Peyer's patch (tissue), 4 donors: ENCODE measurements at regions not wholly inside any gene's neighbourhood (a gene's known extent, or its start where the extent isn't known, plus 50 kb on each side); places are given as distances from the start of the nearest gene placed in this dataset.

Source experiments
- DNase-seq, 3 donors: peaks; one replicate each; pipeline ENCODE4 v3.0.0-alpha.2; 2017 to 2019
- H3K27ac ChIP-seq, 4 donors: fragments of 200-600 bp; sonication (generic); one replicate each; pipeline ENCODE4 v1.5.1; 2016 to 2019
- H3K27me3 ChIP-seq, 2 donors: fragments of 200-600 bp; sonication (generic); one replicate each; pipeline ENCODE4 v1.5.1; 2019
- H3K36me3 ChIP-seq, 3 donors: fragments of 200-600 bp; sonication (generic); one replicate each; pipeline ENCODE4 v1.5.1; 2016 to 2019
- H3K4me1 ChIP-seq, 4 donors: fragments of 200-600 bp; sonication (generic); one replicate each; pipeline ENCODE4 v1.5.1; 2016 to 2019
- H3K4me3 ChIP-seq, 4 donors: fragments of 200-600 bp; sonication (generic); 1 replicate in 3 of 4; 2 replicates in 1 of 4; pipeline ENCODE4 v1.5.1; 2016 to 2019; ENCODE audit warnings: mild to moderate bottlenecking in 1 of 4
- H3K9me3 ChIP-seq, 4 donors: fragments of 200-600 bp; sonication (generic); one replicate each; pipeline ENCODE4 v1.5.1; 2016 to 2019; ENCODE audit warnings: mild to moderate bottlenecking in 1 of 4
- POLR2A ChIP-seq, 2 donors: fragments of 450-650 bp; IDR thresholded peaks; one replicate each; pipeline ENCODE4 v1.5.1; 2017; ENCODE audit warnings: antibody characterized with exemption in 2 of 2, mild to moderate bottlenecking in 2 of 2, moderate library complexity in 2 of 2
- TF ChIP-seq, protein P1 (sequence below), 6 experiments: fragments of 450-650 bp in 4 of 6; fragments of 200-600 bp in 2 of 6; sonication (generic) in 1 of 6; IDR thresholded peaks; one replicate each; pipeline ENCODE4 v1.5.1; 2017 to 2019; ENCODE audit warnings: antibody characterized with exemption in 6 of 6, mild to moderate bottlenecking in 3 of 6, moderate library complexity in 1 of 6

DNA sequence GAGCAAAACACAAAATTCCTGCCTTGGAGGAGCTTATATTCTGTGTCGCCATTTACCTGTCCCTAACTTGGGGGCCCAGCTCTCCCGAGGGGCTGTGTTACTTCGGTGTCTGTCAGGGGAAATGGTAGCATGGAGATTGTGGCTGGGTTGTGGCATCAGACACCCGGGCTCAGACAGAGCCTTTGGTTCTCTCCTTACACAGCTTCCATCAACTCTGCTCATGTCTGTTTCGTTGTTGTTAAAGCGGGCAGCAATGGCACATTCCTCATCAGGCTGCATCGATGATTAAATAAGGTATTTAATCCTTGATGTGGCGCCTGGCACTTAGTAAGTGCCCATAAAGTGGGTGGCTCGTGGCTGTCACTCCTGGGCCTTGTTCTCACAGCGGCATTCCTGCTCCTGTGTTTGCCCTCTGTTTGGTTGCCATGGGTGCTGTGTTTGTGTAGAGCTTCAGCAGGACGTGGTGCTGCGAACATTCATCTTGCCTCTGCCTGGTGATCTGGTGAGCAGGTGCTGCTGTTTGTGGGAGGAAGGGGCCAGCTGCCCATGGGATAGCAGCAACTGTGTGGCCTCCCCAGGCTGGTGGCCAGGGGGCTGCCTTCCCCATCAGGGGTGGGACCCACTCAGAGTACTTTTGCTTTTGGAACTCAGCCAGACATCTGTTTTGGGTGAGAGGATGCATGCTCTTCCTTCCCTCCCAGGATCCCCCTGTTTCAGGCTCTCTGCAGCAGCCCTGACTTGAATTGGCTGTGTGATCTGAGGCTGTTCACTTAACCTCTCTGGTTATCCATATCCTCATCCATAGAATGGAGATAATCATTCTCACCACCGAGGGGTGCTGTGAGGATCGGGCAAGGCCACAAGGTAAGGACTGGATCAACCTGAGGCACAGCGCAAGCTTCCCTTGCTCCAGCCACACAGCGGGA, 207.2 kb upstream of the SVIL start:
- peak overlapping the region in 1 of 4 donors; percentile 5 for H3K4me3 ChIP-seq
- H3K27ac ChIP-seq: peak overlapping the region in 2 of 4 donors; percentile 35 to 74
- TF ChIP-seq POLR2A (IDR thresholded peaks at IDR 0.05): no peak
- TF ChIP-seq, protein P1, sequence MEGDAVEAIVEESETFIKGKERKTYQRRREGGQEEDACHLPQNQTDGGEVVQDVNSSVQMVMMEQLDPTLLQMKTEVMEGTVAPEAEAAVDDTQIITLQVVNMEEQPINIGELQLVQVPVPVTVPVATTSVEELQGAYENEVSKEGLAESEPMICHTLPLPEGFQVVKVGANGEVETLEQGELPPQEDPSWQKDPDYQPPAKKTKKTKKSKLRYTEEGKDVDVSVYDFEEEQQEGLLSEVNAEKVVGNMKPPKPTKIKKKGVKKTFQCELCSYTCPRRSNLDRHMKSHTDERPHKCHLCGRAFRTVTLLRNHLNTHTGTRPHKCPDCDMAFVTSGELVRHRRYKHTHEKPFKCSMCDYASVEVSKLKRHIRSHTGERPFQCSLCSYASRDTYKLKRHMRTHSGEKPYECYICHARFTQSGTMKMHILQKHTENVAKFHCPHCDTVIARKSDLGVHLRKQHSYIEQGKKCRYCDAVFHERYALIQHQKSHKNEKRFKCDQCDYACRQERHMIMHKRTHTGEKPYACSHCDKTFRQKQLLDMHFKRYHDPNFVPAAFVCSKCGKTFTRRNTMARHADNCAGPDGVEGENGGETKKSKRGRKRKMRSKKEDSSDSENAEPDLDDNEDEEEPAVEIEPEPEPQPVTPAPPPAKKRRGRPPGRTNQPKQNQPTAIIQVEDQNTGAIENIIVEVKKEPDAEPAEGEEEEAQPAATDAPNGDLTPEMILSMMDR (IDR thresholded peaks at IDR 0.05): no peak
- peak in 1 of 3 donors; percentile 58 for DNase-seq
- H3K4me1 ChIP-seq: no peaks in the 10 kb centered on the region
- no peaks in the 10 kb centered on the region for H3K36me3 ChIP-seq
- no peaks in the 10 kb centered on the region for H3K27me3 ChIP-seq
- H3K9me3 ChIP-seq: no peaks in the 10 kb centered on the region

DNA sequence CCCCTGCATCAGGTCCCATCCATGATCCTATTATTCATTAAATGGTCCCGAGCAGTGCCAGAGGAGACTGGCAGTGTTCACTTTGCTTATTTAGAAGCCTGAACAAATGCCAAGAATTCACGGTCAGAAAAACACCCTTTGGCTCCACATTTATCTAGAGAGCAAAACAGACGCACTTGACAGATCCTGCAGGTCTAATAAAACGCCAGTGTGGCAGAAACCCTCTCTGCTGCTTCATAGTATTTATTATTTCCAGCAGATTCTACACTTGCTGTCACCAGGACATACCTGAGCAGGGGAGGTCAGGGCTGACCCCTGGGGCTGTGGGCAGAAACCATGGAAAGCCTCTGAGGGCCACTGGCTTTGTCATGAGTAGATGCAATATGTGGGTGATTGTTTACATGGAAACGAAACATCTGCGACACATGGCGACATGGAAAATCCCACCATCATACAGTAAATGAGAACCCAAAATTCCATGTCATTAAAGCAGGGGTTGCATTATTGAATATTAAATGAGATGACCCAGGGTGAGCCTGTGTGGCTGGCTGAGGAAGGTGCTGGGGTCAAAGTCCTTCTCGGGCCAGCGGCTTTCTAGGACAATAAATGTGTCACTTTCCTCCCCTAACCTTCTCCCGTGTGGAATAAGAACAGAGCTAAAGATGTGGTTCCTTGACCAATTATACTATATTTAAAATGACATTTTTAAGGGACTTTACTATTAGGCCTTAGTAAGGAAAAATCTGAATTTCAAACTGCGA, 205.9 kb upstream of the SVIL start:
- H3K9me3 ChIP-seq: no peaks in the 10 kb centered on the region
- H3K4me1 ChIP-seq: no peaks in the 10 kb centered on the region
- no peaks in the 10 kb centered on the region for H3K36me3 ChIP-seq
- peak in 1 of 3 donors; percentile 66 for DNase-seq
- no peaks in the 10 kb centered on the region for H3K27me3 ChIP-seq
- no peak for TF ChIP-seq POLR2A (IDR thresholded peaks at IDR 0.05)
- TF ChIP-seq, protein P1 (IDR thresholded peaks at IDR 0.05): no peak
- H3K27ac ChIP-seq: peak overlapping the region in 1 of 4 donors; percentile 74
- no peak overlapping the region for H3K4me3 ChIP-seq

DNA sequence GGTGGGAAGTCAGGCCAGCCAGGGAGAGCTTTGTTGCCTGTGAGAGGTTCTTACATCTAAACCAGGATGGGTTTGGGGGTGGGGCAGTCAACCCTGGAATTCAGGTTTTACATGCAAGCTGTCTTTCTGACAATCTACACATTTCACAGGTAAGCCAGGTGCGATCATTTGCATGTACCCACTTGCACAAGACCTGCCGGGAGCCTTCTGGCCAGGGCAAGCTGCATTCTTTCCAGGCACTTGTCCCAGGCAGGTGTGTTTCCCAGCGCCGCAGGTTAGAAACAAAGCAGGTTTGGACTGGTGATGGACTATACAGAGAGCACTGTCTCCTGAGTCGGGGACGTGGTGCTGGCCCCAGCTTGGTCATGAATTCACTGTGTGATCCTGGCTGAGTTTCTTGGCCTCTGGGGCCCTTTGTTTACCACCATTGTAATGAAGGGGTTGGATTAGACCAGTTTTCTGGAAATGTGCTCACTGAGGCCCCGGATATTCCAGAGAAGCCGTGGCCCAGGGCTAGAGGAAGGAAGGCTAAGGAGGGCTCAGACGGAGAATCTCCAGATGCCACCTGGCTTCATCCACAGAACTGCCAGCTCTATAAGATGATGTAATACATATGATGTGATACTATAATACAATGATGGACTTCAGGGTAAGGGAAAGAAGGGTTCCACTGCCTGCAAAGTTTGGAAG, 205.2 kb upstream of the SVIL start:
- Histone ChIP-seq H3K27me3 (no peaks in the 10 kb centered on the region), H3K9me3 (no peaks in the 10 kb centered on the region), H3K36me3 (no peaks in the 10 kb centered on the region), H3K27ac (peak overlapping the region in 2 of 4 donors; percentile 21 to 74), H3K4me1 (no peaks in the 10 kb centered on the region), H3K4me3 (no peak overlapping the region)
- no peak for DNase-seq
- no peak for TF ChIP-seq POLR2A (IDR thresholded peaks at IDR 0.05)
- TF ChIP-seq, protein P1 (IDR thresholded peaks at IDR 0.05): no peak

DNA sequence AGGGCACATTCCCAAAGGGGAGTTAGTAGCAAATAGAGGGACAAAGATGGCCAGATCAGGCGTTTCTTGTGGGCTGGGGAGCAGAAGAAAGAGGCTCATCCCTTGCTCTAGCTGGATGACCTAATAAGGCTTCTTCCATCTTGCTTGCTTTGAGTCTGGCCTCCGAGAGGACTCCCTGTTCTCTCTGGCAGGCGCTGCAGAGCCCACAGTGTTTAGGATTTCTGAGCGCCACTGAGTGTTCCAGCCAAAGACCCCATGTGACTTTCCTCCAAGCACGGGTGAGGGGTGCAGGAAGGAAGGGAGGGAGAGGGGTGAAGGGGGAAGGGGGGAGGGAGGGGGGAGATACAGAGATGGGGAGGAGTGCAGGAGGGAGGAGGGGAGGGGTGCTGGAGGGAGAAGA, 203.8 kb upstream of the SVIL start:
- Histone ChIP-seq H3K9me3 (no peaks in the 10 kb centered on the region), H3K27me3 (no peaks in the 10 kb centered on the region), H3K4me3 (no peak overlapping the region), H3K4me1 (no peaks in the 10 kb centered on the region), H3K27ac (peak overlapping the region in 2 of 4 donors; percentile 3 to 74), H3K36me3 (no peaks in the 10 kb centered on the region)
- TF ChIP-seq, protein P1 (IDR thresholded peaks at IDR 0.05): no peak
- TF ChIP-seq POLR2A (IDR thresholded peaks at IDR 0.05): no peak
- no peak for DNase-seq

DNA sequence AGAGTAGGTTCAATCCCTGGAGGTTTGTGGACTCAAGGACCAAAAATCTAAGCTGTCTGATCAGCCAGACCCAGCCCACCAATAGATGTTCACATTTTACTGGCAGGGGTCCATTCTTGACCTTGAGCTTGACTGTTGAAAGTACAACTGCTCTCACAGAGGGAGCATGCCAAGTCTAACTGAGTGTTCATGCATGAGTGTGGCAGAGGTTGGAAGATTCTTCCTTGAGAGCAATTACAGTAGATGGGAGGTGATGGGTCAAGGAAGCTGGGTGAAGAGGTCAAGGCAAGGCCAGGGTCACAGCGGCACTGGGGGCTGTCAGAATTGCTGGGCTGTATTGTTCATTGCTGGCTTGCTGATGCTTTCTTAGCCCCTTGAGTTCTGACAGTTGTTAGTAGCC, 202.8 kb upstream of the SVIL start:
- Histone ChIP-seq H3K4me1 (no peaks in the 10 kb centered on the region), H3K27ac (peak overlapping the region in 2 of 4 donors; percentile 3 to 74)
- no peak for TF ChIP-seq POLR2A (IDR thresholded peaks at IDR 0.05)

More for the DNA sequence above, 202.8 kb upstream of the SVIL start:
- DNase-seq: no peak
- no peak overlapping the region for H3K4me3 ChIP-seq
- no peaks in the 10 kb centered on the region for H3K36me3 ChIP-seq
- no peaks in the 10 kb centered on the region for H3K9me3 ChIP-seq
- H3K27me3 ChIP-seq: no peaks in the 10 kb centered on the region
